ENCODE measurements at regions not wholly inside any gene's neighbourhood (a gene's known extent, or its start where the extent isn't known, plus 50 kb on each side); places are given as distances from the start of the nearest gene placed in this dataset.

GRCh38 chr17:52237151-52237550, 78.6 kb upstream of the CA10 start:
- no peaks in the 10 kb centered on the region for H3F3A ChIP-seq (ENCODE audit: insufficient read depth, low read length)
- H3K9me2 ChIP-seq (ENCODE audit: low read depth, low read length) = no peaks in the 10 kb centered on the region
- no peaks in the 10 kb centered on the region for H3K4me1 ChIP-seq (ENCODE audit: insufficient read depth, low read length, severe bottlenecking)
- no peaks in the 10 kb centered on the region for H3K79me2 ChIP-seq (ENCODE audit: insufficient read depth, low read length)
- no peak overlapping the region for H3K4me3 ChIP-seq (ENCODE audit: low read depth, low read length, poor library complexity, severe bottlenecking)
- H3K27me3 ChIP-seq (ENCODE audit: insufficient read depth, low read length) = no peaks in the 10 kb centered on the region
- no peak overlapping the region for H3K4me2 ChIP-seq (ENCODE audit: low read length)
- no peaks in the 10 kb centered on the region for H3K36me3 ChIP-seq (ENCODE audit: insufficient read depth, low read length)
- H3K9ac ChIP-seq (ENCODE audit: low read length) = no peak overlapping the region
- H3K9me3 ChIP-seq (ENCODE audit: low read length) = no peaks in the 10 kb centered on the region
- H4K20me1 ChIP-seq (ENCODE audit: insufficient read depth, low read length) = no peaks in the 10 kb centered on the region
- no peak overlapping the region for H2AFZ ChIP-seq (ENCODE audit: low read length)
- no peak for TF ChIP-seq CTCF (IDR thresholded peaks at IDR 0.05; ENCODE audit: low read length)
- TF ChIP-seq EZH2 (IDR thresholded peaks at IDR 0.05; ENCODE audit: borderline replicate concordance, low read length) = no peak
- H3K27ac ChIP-seq (ENCODE audit: low read depth, low read length, poor library complexity, severe bottlenecking) = no peak overlapping the region

- Histone ChIP-seq H3K36me3 (ENCODE audit: insufficient read depth, low read length) (no peaks in the 10 kb centered on the region), H3K4me2 (ENCODE audit: low read length) (no peak overlapping the region), H3K9me3 (ENCODE audit: low read length) (no peaks in the 10 kb centered on the region), H3K79me2 (ENCODE audit: insufficient read depth, low read length) (no peaks in the 10 kb centered on the region), H3K27ac (ENCODE audit: low read depth, low read length, poor library complexity, severe bottlenecking) (no peak overlapping the region), H3K9me2 (ENCODE audit: low read depth, low read length) (no peaks in the 10 kb centered on the region), H3K4me1 (ENCODE audit: insufficient read depth, low read length, severe bottlenecking) (no peaks in the 10 kb centered on the region), H3K9ac (ENCODE audit: low read length) (no peak overlapping the region), H3K27me3 (ENCODE audit: insufficient read depth, low read length) (no peaks in the 10 kb centered on the region), H2AFZ (ENCODE audit: low read length) (no peak overlapping the region), H3K4me3 (ENCODE audit: low read depth, low read length, poor library complexity, severe bottlenecking) (no peak overlapping the region), H4K20me1 (ENCODE audit: insufficient read depth, low read length) (no peaks in the 10 kb centered on the region), H3F3A (ENCODE audit: insufficient read depth, low read length) (no peaks in the 10 kb centered on the region)
- TF ChIP-seq CTCF (IDR thresholded peaks at IDR 0.05; ENCODE audit: low read length) (no peak), EZH2 (IDR thresholded peaks at IDR 0.05; ENCODE audit: borderline replicate concordance, low read length) (no peak)
These were observed 77.0 kb upstream of the CA10 start for GRCh38 chr17:52235516-52235915.

GRCh38 chr17:52233632-52234031, 75.1 kb upstream of the CA10 start:
- TF ChIP-seq EZH2 (IDR thresholded peaks at IDR 0.05; ENCODE audit: borderline replicate concordance, low read length) (no peak), CTCF (IDR thresholded peaks at IDR 0.05; ENCODE audit: low read length) (no peak)
- Histone ChIP-seq H3K4me2 (ENCODE audit: low read length) (no peak overlapping the region), H3K27ac (ENCODE audit: low read depth, low read length, poor library complexity, severe bottlenecking) (no peak overlapping the region), H4K20me1 (ENCODE audit: insufficient read depth, low read length) (no peaks in the 10 kb centered on the region), H3K4me1 (ENCODE audit: insufficient read depth, low read length, severe bottlenecking) (no peaks in the 10 kb centered on the region), H3K9ac (ENCODE audit: low read length) (no peak overlapping the region), H3K27me3 (ENCODE audit: insufficient read depth, low read length) (no peaks in the 10 kb centered on the region), H3K9me2 (ENCODE audit: low read depth, low read length) (no peaks in the 10 kb centered on the region), H3K9me3 (ENCODE audit: low read length) (no peaks in the 10 kb centered on the region), H3F3A (ENCODE audit: insufficient read depth, low read length) (no peaks in the 10 kb centered on the region), H2AFZ (ENCODE audit: low read length) (no peak overlapping the region), H3K79me2 (ENCODE audit: insufficient read depth, low read length) (no peaks in the 10 kb centered on the region), H3K4me3 (ENCODE audit: low read depth, low read length, poor library complexity, severe bottlenecking) (no peak overlapping the region), H3K36me3 (ENCODE audit: insufficient read depth, low read length) (no peaks in the 10 kb centered on the region)

Measured in OCI-LY1 (cell line).